ENCODE measurements at regions not wholly inside any gene's neighbourhood (a gene's known extent, or its start where the extent isn't known, plus 50 kb on each side); places are given as distances from the start of the nearest gene placed in this dataset.
A peak's percentile ranks its signal among the peaks of the same experiment; 100 is the strongest.

GRCh38 chr12:75578546-75578945 lies 67.1 kb upstream of the KRR1 start:
- H3K27me3 ChIP-seq (ENCODE audit: control insufficient read depth in 4 of 4, insufficient read depth in 4 of 4, low read length in 3 of 4), result no peaks in the 10 kb centered on the region
- H3K4me1 ChIP-seq (ENCODE audit: control insufficient read depth in 4 of 4, insufficient read depth in 4 of 4, low read length in 3 of 4), result peaks cover 0 to 4% (median 2%) of the 10 kb centered on the region in 4 donors
- TF ChIP-seq HNF4A (conservative IDR thresholded peaks at IDR 0.05) (peak; percentile 10 to 38), FOXA2 (IDR thresholded peaks at IDR 0.05) (peak; percentile 16)
- TF ChIP-seq, protein P1, sequence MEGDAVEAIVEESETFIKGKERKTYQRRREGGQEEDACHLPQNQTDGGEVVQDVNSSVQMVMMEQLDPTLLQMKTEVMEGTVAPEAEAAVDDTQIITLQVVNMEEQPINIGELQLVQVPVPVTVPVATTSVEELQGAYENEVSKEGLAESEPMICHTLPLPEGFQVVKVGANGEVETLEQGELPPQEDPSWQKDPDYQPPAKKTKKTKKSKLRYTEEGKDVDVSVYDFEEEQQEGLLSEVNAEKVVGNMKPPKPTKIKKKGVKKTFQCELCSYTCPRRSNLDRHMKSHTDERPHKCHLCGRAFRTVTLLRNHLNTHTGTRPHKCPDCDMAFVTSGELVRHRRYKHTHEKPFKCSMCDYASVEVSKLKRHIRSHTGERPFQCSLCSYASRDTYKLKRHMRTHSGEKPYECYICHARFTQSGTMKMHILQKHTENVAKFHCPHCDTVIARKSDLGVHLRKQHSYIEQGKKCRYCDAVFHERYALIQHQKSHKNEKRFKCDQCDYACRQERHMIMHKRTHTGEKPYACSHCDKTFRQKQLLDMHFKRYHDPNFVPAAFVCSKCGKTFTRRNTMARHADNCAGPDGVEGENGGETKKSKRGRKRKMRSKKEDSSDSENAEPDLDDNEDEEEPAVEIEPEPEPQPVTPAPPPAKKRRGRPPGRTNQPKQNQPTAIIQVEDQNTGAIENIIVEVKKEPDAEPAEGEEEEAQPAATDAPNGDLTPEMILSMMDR (IDR thresholded peaks at IDR 0.05; ENCODE audit: low read depth, low read length, missing input control), result no peak
- no peak overlapping the region for H3K27ac ChIP-seq (ENCODE audit: low read depth in 1 of 2, low read length in 2 of 2)
- no peak overlapping the region for H3K4me3 ChIP-seq (ENCODE audit: low read depth in 1 of 3, low read length in 3 of 3)
- no peaks in the 10 kb centered on the region for H3K36me3 ChIP-seq (ENCODE audit: control insufficient read depth in 4 of 4, insufficient read depth in 3 of 4, low read depth in 1 of 4, low read length in 3 of 4)
- no peak overlapping the region for H3K9ac ChIP-seq (ENCODE audit: low read depth in 1 of 2, low read length in 2 of 2)
- H3K9me3 ChIP-seq (ENCODE audit: control insufficient read depth in 4 of 4, low read length in 3 of 4), result no peaks in the 10 kb centered on the region
- WGBS, result 37% methylated on average over 2 of the region's 2 CpGs
- no peak for DNase-seq (ENCODE audit: low spot score)

GRCh38 chr12:75577812-75578211 lies 66.4 kb upstream of the KRR1 start:
- no peak overlapping the region for H3K9ac ChIP-seq (ENCODE audit: low read depth in 1 of 2, low read length in 2 of 2)
- TF ChIP-seq FOXA1 (IDR thresholded peaks at IDR 0.05) (no peak), HNF4G (IDR thresholded peaks at IDR 0.05) (no peak), TAF1 (conservative IDR thresholded peaks at IDR 0.05) (no peak), FOXA2 (IDR thresholded peaks at IDR 0.05) (no peak), YY1 (IDR thresholded peaks at IDR 0.05) (no peak), REST (IDR thresholded peaks at IDR 0.05) (no peak)
- TF ChIP-seq, protein P2, sequence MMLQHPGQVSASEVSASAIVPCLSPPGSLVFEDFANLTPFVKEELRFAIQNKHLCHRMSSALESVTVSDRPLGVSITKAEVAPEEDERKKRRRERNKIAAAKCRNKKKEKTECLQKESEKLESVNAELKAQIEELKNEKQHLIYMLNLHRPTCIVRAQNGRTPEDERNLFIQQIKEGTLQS (IDR thresholded peaks at IDR 0.05), result no peak
- H3K4me1 ChIP-seq (ENCODE audit: control insufficient read depth in 4 of 4, insufficient read depth in 4 of 4, low read length in 3 of 4), result peaks cover 0 to 4% (median 2%) of the 10 kb centered on the region in 4 donors
- H3K9me3 ChIP-seq (ENCODE audit: control insufficient read depth in 4 of 4, low read length in 3 of 4), result no peaks in the 10 kb centered on the region
- no peak overlapping the region for H3K4me3 ChIP-seq (ENCODE audit: low read depth in 1 of 3, low read length in 3 of 3)
- H3K27ac ChIP-seq (ENCODE audit: low read depth in 1 of 2, low read length in 2 of 2), result no peak overlapping the region
- no peak for DNase-seq (ENCODE audit: low spot score)
- 98% methylated on average over 5 of the region's 5 CpGs for WGBS
- H3K36me3 ChIP-seq (ENCODE audit: control insufficient read depth in 4 of 4, insufficient read depth in 3 of 4, low read depth in 1 of 4, low read length in 3 of 4), result no peaks in the 10 kb centered on the region
- no peaks in the 10 kb centered on the region for H3K27me3 ChIP-seq (ENCODE audit: control insufficient read depth in 4 of 4, insufficient read depth in 4 of 4, low read length in 3 of 4)

DNA sequence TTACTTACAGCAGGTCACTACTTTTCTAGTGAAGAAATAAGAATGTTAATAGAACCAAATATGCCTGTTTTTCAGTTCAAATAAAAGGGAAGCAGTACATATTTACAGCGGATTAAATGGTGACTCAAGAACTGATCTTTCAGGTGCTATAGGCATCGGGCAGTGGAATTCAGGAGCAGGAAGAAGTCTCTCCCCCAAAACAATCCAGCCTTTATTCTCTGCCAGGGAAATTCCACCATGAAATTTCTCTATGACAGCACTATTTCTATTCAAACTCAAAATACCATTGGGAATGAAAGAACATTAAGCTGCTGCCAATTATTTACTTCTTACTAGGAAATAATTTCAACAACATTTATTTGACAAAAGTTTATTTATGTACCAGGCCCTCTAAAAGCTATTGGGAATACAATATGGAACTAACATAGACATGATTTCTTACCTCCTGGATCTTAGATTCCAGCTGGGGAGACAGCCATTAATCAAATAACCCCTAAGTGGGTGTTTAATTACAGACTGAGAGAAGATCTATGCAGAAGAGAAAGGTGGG lies 60.3 kb upstream of the KRR1 start:
- Histone ChIP-seq H3K4me3 (ENCODE audit: low read depth in 1 of 3, low read length in 3 of 3) (no peak overlapping the region), H3K36me3 (ENCODE audit: control insufficient read depth in 4 of 4, insufficient read depth in 3 of 4, low read depth in 1 of 4, low read length in 3 of 4) (no peaks in the 10 kb centered on the region), H3K9ac (ENCODE audit: low read depth in 1 of 2, low read length in 2 of 2) (no peak overlapping the region), H3K9me3 (ENCODE audit: control insufficient read depth in 4 of 4, low read length in 3 of 4) (no peaks in the 10 kb centered on the region), H3K4me1 (ENCODE audit: control insufficient read depth in 4 of 4, insufficient read depth in 4 of 4, low read length in 3 of 4) (no peaks in the 10 kb centered on the region), H3K27me3 (ENCODE audit: control insufficient read depth in 4 of 4, insufficient read depth in 4 of 4, low read length in 3 of 4) (no peaks in the 10 kb centered on the region), H3K27ac (ENCODE audit: low read depth in 1 of 2, low read length in 2 of 2) (no peak overlapping the region)
- no peak for DNase-seq (ENCODE audit: low spot score)
- 90% methylated on average over 2 of the region's 2 CpGs for WGBS
- TF ChIP-seq FOXA1 (IDR thresholded peaks at IDR 0.05) (no peak), YY1 (IDR thresholded peaks at IDR 0.05) (no peak), EGR1 (IDR thresholded peaks at IDR 0.05; ENCODE audit: low read depth in 2 of 2) (no peak), RAD21 (IDR thresholded peaks at IDR 0.05) (no peak), REST (IDR thresholded peaks at IDR 0.05) (no peak), RXRA (IDR thresholded peaks at IDR 0.05) (no peak), JUND (IDR thresholded peaks at IDR 0.05) (no peak), GABPA (IDR thresholded peaks at IDR 0.05 in 1 of 2, conservative IDR thresholded peaks at IDR 0.05 in 1 of 2) (no peak)
- TF ChIP-seq, protein P1 (IDR thresholded peaks at IDR 0.05; ENCODE audit: low read depth, low read length, missing input control), result no peak
- TF ChIP-seq, protein P3, sequence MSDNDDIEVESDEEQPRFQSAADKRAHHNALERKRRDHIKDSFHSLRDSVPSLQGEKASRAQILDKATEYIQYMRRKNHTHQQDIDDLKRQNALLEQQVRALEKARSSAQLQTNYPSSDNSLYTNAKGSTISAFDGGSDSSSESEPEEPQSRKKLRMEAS (IDR thresholded peaks at IDR 0.05), result no peak
- TF ChIP-seq, protein P2 (IDR thresholded peaks at IDR 0.05), result no peak

All from liver (tissue), 8 donors.